ENCODE measurements at regions not wholly inside any gene's neighbourhood (a gene's known extent, or its start where the extent isn't known, plus 50 kb on each side); places are given as distances from the start of the nearest gene placed in this dataset.
"Not testable (repeated sequence)": the region's sequence is repeated elsewhere in the genome, so short reads cannot be mapped to it uniquely, and the experiment has no call there.

DNA sequence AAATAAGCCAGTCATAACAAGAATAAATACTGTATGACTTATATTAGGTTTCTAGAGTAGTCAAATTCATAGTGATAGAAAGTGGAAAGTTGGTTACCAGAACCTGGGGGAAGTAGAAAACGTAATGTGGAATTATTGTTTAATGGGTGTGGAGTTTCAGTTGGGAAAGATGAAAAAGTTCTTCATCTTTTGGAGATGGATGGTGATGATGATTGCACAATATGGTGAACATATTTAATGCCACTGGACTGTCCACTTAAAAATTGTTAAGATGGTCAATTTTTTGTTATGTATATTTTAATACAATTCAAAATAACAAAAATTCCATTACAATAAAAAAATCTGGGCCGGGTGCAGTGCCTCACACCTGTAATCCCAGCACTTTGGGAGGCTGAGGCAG is 289.6 kb downstream of the ZIC3 start:
- intact Hi-C loops (cut with DNase I, micrococcal nuclease): no loop called here
- DNase-seq (no peak), ATAC-seq (no peak)

DNA sequence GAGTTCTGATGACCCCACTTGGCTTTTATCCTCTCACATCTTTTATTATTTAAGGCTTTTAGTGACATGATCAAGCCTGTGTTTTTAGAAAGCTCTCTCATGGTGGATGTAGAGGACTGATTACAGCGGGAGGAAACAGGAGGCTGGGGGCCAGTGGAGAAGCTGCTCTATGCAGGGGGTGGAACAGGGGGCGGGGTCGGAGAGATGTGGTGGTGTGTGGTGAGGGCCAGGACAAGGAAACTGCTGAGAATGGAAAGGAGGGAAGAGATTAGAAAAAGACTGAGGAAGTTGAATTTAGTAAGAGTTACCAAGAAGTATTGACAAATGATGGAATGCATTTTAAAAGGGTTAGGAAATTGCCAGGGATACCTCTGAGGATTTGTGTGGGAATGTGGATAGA is 292.2 kb downstream of the ZIC3 start:
- no peak for DNase-seq
- no peak for ATAC-seq
- intact Hi-C loops (cut with DNase I, micrococcal nuclease): no loop called here

DNA sequence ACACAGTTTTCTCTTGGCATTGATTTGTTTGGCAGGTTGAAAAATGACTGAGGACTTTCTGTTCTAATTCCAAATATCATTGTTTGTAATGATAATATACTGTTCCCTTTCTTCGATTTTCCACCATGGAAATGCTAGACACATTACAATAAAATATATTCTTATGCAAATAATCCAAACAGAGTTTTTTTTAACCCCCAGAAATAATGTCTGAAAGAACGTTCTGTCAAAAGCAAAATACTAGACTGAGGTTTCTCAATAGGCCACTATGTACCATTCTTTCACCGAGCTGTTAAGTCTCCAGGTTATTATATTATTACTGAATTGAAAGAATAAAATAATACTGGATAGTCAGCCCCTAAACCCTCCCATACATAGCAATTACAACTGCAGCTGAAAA is 312.5 kb downstream of the ZIC3 start:
- intact Hi-C loops (cut with DNase I, micrococcal nuclease): no loop called here
- ATAC-seq (no peak), DNase-seq (no peak)

DNA sequence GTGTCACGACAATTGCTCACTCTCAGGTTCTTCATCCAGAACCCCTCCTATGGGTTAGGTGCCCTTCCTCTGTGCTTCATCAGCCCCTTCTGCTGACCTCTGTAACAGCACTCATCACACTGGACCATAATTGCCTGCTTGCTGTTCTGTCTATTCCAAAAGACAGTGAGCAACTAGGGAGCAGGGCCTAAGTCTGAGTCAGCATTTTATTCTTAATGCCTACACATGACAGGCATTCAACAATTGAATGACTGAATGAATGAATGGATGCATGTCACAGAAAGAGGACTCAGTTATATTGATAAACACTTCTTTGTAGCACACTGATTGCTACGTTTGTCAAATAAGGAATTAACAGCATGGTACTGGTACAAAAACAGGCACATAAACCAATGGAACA is 317.0 kb downstream of the ZIC3 start:
- intact Hi-C loops (cut with DNase I, micrococcal nuclease): no loop called here
- ATAC-seq: no peak
- DNase-seq: no peak

DNA sequence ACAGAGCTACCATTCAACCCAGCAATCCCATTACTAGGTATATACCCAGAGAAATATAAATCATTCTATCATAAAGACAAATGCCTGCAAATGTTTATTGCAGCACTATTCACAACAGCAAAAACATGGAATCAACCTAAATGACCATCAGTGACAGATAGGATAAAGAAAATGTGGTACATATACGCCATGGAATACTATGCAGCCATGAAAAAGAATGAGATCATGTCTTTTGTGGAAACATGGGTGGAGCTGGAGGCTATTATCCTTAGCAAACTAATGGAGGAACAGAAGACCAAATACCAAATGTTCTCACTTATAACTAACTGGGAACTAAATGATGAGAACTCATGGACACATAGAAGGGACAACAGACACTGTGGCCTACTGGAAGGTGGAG is 318.9 kb downstream of the ZIC3 start:
- DNase-seq; ATAC-seq; intact Hi-C loops (cut with DNase I, micrococcal nuclease): not testable (repeated sequence)

DNA sequence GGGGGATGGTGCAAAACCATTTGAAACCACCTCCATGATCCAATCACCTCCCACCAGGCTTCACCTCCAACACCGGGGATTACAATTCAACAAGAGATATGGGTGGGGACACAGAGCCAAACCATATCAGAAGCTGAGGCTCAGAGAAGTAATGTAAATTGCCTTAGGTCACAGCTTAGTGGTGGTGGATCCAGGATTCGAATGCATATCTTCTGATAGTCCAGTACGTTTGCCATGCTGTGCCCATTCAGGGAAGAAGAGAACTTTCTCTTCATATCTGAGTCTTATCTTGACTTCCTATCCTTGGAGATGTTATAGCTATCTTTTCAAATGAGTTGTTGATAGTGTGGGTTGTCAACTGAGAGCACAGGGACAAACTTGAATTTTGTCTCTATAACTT is 325.5 kb downstream of the ZIC3 start:
- no peak for DNase-seq
- ATAC-seq: no peak
- intact Hi-C loops (cut with DNase I, micrococcal nuclease): no loop called here

DNA sequence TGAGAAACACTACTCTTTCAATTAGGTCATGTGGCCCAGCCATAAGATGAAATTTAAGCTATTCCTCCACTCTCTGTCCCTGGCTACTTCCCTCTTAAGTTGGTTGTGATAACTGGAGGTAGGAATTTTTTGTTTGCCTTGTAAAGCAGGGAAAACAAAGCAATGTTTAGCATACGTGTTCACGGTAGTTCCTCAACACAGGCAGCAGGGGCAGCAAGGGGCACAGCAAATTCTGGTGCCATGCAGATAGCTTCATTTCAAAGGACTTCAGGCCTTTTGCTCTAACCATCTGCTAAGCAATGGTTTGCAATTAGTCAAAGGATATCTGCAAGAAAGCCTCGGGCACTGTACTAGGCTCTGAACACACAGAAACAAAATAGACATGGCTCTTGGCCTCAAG is 330.2 kb downstream of the ZIC3 start:
- no peak for ATAC-seq
- intact Hi-C loops (cut with DNase I, micrococcal nuclease): no loop called here
- no peak for DNase-seq

DNA sequence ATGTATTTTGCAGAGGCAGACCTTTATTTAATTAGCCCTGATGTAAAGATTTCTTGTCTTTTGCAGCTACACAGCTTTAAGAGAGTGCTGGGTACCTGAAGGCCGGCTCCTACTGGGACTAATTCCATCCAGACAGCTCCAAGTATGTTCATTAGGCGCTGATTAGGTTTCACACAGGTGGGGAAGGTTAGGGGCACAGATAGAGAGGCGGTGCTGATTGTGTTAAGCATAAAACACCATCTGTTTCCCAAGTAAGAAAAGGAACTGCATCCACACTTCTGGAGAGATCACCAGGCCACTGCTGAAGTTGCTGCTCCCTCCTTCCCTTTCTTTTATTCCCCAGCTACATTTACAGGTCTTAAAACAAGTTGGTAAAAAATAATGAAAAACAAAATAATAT is 349.5 kb downstream of the ZIC3 start:
- intact Hi-C loops (cut with DNase I, micrococcal nuclease): no loop called here
- no peak for DNase-seq
- no peak for ATAC-seq

DNA sequence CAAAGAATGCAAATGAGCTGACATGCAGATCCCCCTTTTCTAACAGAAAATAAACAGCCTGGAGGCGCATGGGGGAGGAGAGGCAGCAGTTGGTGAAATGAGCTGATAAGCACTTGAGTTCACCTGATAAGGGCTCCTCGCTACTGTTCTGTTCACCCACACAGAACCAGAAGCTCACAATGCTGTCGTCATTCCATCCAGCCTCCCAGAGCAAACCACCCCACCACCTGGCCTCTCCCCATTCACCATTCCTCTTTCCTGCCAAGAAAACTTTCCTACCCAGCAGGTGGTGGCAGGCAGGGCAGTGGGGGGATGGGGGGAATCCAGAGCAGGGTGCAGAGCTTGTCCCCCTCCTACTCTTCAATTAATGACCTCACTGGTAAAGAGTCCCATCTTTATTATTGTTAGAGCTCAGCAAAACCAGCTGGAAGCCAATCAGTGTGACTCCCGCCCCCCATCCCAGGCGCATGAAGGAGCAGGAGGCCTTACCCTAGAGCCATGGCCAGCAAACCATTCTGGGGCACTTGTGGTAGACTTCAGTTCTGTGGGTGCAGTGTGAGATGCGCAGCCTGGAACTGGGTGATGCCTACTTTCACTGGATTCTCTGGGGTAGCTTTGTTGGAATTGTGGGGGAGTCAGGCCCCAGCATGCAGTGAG is 350.3 kb downstream of the ZIC3 start:
- no peak for ATAC-seq
- DNase-seq: no peak
- intact Hi-C loops (cut with DNase I, micrococcal nuclease): no loop called here

DNA sequence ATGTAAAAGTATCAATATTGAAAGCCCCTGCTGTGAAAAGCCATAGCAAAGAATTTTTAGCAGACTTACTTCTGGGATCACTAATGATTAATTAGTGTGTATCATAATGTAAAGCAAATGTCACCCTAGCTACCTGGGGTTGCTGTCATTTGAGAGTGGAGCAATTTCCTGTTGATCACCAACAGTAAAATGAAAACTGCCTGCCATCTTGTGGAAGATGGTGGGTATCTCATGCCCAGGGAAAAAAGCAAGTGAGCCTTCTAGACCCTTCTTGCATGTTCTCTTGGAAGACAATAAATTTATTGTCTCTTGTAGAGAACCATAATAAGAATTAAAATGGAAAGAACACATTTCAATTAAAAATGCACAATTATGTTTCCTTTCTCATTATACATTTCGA is 360.2 kb downstream of the ZIC3 start:
- ATAC-seq (no peak), DNase-seq (no peak)
- intact Hi-C loops (cut with DNase I, micrococcal nuclease): no loop called here

DNA sequence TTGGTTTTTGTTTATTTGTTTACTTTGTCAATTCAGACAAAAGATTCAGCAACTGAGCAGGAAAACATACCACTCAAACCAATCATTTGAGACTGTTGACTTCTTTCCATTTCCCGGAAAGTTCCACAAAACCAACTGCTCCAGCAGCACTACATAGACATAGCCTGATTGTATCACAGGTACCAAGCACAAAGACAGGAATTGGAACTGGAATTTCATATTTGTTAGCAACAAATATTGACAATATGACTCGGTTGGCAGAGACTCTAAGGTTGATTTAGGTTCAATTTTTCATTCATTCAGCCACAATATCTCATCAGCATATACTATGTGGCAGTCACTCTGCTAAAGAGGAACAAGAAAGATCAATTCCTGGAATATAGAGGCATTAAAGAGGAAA is 364.0 kb downstream of the ZIC3 start:
- intact Hi-C loops (cut with DNase I, micrococcal nuclease): no loop called here
- DNase-seq (no peak), ATAC-seq (no peak)

DNA sequence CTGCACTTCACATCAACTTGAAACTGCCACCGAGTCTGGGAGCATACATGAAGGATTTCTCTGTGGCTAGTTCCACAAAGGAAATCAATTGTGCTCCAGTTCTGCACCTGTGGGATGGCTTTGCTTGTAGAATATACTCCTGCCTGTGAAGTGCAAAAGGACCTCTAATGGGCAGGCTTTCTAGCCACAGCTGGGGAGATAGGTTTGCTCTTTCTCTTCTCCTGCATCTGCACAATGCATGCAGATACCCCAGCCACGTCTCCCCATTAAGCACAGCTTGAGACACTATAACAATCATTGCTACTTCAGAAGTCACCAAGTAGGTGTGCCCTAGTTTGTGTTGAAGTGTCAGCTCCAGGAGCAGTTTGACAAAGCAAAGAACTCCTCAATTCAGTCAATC is 364.6 kb downstream of the ZIC3 start:
- intact Hi-C loops (cut with DNase I, micrococcal nuclease): no loop called here
- DNase-seq: no peak
- ATAC-seq: no peak

DNA sequence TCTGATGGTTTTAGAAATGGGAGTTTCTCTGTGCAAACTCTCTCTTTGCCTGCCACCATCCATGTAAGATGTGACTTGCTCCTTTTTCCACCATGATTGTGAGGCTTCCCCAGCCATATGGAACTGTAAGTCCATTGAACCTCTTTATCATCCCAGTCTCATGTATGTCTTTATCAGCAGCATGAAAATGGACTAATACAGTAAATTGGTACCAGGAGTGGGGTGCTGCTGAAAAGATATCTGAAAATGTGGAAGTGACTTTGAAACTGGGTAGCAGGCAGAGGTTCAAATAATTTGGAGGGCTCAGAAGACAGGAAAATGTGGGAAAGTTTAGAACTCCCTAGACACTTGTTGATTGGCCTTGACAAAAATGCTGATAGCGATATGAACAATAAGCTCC is 368.3 kb downstream of the ZIC3 start:
- DNase-seq; intact Hi-C loops (cut with DNase I, micrococcal nuclease); ATAC-seq: not testable (repeated sequence)

DNA sequence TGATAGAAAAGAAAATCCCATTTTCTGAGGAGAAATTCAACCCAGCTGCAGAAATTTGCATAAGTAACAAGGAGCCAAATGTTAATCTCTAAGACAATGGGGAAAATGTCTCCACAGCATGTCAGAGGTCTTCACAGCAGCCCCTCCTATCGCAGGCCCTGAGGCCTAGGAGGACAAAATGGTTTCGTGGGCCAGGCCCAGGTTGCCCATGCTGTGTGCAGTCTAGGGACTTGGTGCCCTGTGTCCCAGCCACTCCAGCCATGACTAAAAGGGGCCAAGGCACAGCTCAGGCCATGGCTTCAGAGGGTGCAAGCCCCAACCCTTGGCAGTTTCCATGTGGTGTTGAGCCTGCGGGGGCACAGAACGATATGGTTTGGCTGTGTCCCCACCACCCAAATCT is 369.0 kb downstream of the ZIC3 start:
- DNase-seq; intact Hi-C loops (cut with DNase I, micrococcal nuclease); ATAC-seq: not testable (repeated sequence)

DNA sequence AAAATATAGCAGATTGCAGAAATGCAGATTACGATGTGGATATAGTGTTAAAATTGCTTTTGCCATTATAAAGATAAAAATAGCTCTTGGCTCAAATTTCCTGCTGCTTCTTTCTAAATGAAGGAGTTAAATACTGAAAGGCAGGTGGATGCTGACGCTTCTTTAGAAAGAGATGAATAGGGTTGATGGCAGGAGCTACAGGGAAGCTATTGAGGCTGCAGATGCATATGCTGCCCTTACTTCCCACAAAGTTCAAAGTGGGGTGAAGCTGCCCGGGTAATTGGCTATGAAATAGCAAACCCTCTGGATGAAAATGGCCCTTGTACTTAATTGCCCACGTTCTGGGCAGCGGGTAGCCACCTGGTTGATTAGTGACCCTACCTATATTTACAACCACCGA is 379.5 kb downstream of the ZIC3 start:
- intact Hi-C loops (cut with DNase I, micrococcal nuclease): no loop called here
- ATAC-seq (no peak), DNase-seq (no peak)

DNA sequence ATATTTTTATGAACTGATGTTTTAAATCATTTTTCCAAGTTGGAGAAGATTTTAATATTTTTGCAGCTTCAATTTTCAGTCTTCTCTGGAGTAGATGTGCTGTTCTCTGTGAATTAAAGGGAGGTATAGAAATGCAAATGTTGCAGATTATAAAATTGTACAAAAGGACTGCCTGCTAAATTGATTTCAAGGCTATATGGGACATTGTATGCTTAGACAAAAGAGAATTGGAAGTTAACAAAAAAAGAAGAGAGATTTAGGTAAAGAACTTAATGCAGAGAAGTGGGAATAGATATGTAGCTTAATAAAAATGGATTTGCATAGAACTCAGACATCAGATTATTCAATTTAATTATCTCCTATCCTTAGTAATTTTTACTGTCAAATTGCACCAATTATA is 403.3 kb downstream of the ZIC3 start:
- intact Hi-C loops (cut with DNase I, micrococcal nuclease): no loop called here
- DNase-seq (no peak), ATAC-seq (no peak)

DNA sequence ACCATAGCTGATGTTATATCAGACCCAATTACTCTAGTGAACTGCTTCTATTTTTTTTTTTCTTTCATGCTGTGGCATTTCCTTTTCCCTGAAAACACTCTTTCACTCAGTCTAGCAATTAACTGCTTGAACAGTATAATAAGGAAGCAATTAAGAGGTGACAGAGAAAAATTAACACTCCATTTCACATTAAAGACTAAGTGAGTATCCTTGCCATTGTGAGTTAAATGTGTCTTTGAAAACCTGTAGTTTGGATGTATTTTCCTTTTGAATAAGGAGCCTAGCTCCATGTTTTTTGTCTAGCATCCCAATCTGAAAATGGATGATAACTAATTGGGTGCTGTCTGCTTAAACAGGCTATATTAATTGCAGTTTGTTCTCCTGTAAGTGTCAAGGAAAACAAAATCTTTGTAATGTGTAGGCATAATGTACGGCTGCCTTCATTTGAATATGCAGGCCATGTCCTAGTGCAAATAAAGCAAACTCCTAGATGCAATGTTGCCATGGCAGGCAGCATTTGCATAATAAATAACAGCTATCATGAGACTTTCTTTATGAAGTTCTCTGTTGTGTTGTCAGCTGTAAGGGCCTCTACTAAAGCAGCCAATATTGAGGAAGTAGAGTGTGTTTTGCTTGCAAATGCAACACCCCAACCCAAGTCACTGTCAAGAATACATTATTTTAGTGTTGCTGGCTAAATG is 416.7 kb downstream of the ZIC3 start:
- ATAC-seq (no peak), DNase-seq (no peak)
- intact Hi-C loops (cut with DNase I, micrococcal nuclease): no loop called here

DNA sequence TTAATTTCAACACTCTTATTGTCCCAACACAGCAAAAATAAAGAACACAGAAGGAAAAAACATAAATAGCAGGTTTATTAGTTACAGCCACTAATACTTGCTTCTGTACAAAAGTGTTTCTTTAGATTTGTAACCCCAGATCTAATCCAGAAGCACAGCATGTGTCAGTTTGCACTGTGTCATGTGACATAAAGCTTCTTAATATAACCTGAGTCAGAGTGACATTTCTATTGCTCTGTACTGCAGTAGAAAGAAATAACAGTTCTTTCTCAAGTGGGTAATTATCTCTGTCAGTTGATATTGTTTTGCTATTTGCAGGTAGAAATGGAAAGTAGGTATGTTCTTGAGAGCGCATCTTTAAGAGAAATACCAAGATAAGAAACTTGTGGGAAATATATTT is 422.5 kb downstream of the ZIC3 start:
- intact Hi-C loops (cut with DNase I, micrococcal nuclease): no loop called here
- DNase-seq (no peak), ATAC-seq (no peak)

DNA sequence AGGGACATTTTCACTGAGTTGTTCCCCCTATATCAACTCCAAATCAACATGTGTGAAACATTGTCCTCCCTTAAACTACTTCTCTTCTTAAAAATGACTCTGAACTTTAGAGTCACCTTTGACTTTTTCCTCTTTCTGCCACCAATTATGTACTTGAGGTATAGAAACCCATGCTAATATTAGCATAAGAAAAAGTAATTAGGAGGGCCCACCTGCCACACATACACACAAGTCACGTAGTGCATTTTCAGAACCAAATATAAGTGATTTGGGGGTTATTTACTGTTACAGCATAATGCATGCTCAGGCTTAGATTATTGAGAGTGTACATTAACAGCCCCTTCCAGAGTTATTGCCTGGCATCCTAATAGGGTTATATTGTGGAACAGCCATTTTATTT is 432.7 kb downstream of the ZIC3 start:
- no peak for ATAC-seq
- intact Hi-C loops (cut with DNase I, micrococcal nuclease): no loop called here

DNA sequence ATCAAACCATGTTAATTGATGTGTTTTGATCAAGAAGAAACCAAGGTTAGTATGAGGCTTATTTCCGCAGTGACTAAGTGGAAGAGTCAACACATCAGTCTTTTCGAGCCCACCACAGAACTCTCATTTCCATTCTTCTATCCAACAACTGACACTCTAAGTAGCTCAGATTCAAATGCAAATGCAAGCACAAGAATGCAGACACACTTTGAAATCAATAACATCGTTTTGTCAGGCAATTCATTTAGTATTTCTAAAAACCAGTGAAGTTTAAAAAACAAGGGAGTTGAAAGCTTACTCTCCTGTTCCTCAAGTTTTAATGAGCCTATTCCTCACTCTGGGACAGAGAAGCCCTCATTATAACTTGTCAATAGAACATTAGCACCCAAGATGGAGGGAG is 433.1 kb downstream of the ZIC3 start:
- ATAC-seq (no peak), DNase-seq (no peak)
- intact Hi-C loops (cut with DNase I, micrococcal nuclease): no loop called here

More for the DNA sequence above, 432.7 kb downstream of the ZIC3 start:
- DNase-seq: no peak

DNA sequence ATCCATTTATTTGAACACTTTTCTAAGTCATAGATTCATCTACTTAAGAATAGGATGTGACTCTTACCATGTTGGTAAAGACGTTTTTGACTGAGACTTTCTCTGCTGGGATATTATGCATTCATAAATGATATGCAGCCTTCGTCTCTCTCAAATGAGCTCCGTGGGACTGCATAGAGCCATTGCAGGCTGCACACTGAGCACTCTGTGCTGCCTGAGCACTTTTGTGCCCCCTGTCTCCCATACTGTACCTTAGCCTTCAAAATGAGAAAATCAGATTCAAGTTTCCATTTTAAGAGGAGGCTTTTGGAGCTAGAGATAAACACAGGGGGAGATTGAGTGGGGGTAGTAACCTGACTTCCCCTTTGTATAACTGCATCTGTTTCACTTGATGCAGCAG is 433.6 kb downstream of the ZIC3 start:
- ATAC-seq (no peak), DNase-seq (no peak)
- intact Hi-C loops (cut with DNase I, micrococcal nuclease): no loop called here

Measured in left colon (tissue), 2 donors.